GM18511 (cell line): ENCODE measurements at regions not wholly inside any gene's neighbourhood (a gene's known extent, or its start where the extent isn't known, plus 50 kb on each side); places are given as distances from the start of the nearest gene placed in this dataset.

ENCODE experiments used
- ATAC-seq: cut with Tn5 transposase; IDR thresholded peaks from one replicate; pipeline ENCODE4 v1.9.1; 2021; ENCODE audit warnings: mild to moderate bottlenecking, moderate library complexity; ENCODE audit not compliant: unreplicated experiment

DNA sequence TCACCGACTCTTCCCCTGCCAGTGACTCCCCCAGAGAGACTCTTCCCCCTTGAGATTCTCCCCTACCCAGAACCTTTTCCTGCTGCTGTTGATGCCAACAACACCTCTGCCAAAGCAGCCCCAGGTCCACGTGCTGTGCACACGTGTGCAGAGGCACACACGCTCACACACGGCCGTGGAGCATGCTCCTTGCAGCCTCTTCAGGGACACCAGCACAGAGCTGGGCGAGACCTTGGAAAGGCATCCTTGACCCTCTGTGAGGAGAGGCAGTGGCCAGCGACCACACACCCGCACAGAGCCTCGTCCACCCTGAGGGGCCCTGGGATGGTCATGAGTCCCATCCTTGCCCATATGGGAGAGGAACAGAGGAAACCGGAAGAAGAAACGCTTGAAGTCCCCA, 181.9 kb downstream of the RBFOX3 start:
- no peak for ATAC-seq

DNA sequence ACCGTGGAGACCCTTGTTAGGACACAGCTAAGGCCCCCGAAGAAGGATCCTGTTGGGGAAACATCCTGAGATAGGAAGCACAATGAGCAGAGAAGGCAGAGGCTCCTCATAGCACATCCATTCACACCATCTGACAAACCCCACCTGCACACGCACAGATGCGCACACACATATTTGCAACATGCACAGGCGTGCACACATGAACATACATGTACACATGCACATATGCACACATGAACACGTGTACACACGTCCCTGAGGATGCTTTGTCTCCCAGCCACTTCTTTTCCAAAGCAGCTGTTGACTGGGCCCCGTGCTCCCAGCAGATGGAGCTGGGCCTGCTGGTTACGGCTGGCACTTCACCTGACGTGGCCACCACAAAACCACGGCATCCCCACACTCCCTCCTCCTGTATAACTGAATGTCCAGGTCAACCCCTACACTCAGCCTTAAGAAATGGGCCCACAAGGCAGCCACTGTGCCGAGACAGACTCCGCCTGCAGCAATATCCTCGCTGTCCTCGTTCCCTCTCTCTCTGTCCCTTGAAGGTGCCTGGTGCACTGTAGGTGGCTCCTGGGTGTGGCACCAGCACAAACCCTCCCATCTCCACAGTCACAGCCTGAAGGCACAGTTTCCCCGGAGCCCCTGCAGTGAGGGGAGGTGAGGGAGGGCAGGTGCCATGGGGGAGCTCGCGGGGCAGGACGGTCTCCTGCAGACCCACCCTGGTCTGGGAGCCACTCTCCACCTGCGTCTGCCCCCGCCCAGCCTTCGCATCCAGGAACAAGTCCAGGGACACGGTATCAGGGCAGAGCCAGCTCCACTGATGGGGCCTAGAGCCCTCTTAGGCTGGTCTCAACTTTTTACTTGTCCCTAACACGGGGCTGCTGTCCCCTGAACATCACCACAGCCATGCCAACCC, 183.0 kb downstream of the RBFOX3 start:
- ATAC-seq, result no peak

DNA sequence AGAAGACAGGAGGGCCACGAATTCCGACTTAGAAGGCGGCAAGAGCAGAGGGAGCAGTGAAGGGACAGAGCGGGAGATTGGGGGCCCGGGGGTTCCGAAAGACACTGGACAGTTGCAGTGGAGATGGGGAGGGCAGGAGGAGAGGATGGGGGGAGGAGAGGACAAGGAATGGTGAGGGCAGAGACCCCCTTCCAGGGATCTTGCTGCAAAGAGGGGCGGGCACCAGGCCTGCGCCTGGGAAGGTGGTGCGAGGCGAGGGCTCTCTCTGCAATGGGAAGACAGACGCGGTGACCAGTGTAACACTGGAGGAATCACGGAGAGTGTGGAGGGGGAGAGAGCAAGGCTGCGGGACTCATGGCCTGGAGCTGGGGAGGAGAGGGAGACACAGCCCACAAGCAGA, 185.2 kb downstream of the RBFOX3 start:
- no peak for ATAC-seq

DNA sequence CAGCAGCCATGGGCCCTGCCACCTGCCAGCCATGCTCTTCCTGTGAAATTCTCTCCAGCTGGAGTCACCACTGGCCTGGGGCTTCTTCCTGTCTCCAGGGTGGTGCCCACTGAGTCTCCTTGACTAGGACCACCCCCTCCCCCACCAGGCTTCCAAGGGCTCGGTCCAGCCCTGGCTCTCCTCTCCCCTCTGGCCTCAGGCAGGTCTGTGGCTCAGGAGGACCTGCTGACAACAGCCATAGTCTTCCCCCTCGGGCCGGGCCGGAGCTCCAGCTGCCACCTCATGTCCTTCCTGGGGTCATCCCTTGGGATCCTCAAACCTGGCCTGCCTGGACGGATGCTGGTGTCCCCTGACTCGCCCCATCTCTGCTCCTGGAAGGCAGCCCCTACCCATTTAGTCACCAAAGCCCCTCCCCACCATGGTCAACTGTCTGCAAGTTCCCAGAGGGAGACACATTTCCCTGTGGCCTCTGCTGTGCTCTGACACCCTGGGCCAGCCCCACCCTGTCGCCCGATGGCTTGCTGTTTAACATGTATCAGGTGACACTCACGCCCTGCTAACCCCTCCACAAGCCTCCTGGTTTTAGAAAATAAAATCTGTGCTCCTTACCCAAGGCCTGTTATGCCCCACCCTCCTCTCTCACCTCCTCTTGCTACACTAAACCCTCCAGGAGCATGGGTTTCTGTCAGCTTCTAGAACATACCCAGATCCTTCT, 186.2 kb downstream of the RBFOX3 start:
- ATAC-seq, result no peak

DNA sequence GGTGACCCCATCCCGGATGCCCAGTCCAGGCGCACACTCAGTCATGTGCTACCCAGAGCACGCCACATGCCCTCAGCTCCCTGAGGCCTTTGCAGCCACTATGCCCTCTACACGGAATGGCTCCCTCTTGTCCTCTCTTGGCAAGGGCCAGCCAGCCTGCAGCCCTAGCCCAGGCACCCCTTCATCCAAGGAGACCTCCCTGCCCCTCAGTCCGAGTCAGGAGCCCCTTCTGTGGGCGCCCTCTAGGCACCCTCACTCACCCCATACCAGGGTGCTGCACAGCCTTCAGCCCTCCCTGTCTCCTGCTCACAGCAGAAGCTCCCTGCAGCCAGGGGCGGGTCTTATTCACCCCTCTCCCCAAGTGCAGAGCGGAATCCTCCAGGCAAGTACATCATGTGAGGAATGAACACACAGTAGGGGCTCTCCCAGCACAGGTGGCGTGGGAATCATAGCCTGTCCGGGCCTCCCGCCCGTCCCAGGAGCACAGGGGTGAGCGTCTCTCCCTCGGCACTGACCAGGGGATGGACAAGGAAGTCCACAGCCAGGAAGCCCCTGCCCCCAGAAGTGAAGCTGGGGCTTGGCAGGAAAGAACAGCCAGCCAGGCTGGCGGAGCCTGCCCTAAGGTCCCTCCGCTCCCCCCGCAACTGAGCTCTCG, 186.9 kb downstream of the RBFOX3 start:
- ATAC-seq, result no peak

GRCh38 chr17:79422236-79422635, 188.6 kb downstream of the RBFOX3 start:
- no peak for ATAC-seq

DNA sequence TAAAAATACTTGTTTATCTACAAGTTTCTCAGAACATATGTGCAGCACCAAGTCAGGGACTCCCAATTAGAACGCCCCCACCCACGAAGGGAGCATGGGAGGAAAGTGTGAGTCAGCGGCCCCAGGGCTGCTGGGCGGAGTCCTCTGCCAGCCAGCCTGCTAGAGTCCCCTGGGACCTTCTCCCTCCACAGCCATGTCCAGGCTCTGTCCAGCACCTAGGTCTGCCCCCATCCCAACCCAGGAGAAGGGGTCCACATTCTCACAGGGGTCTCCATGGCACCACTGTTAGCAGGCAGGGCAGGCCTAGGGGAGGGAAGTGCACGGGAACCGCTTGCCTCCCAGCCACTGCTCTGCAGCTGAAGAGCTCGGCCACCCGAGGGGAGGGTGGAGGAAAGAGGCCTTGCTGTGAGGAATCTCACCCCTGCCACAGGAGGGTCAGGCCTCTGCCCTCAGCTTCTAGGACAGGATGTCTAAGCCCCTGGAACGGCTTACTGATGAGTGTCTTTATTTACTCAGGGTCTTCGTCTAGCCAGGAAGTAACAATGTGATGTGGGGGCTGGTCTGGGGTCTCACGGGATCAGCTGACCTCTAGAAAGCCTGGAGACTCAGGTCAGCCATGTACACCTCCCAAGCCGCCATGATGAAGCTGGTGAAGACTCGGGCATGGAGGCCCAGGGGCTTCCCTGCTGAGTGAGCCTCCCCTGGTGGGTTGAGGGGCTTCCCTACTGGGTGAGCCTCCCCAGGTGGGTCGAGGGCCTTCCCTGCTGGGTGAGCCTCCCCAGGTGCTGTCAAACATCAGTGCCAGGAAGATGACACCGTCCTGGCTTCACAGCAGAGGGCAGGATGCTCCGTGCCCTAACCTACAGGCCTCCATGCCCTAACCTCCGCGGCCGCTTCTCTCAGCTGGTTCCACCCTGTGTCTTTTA, 190.3 kb downstream of the RBFOX3 start:
- no peak for ATAC-seq

GRCh38 chr17:79417476-79417988, 193.3 kb downstream of the RBFOX3 start:
- no peak for ATAC-seq

GRCh38 chr17:79415909-79416308, 194.9 kb downstream of the RBFOX3 start:
- no peak for ATAC-seq

- no peak for ATAC-seq
Observed at GRCh38 chr17:79415365-79415764, 195.5 kb downstream of the RBFOX3 start.

GRCh38 chr17:79414793-79415211, 196.0 kb downstream of the RBFOX3 start:
- no peak for ATAC-seq

DNA sequence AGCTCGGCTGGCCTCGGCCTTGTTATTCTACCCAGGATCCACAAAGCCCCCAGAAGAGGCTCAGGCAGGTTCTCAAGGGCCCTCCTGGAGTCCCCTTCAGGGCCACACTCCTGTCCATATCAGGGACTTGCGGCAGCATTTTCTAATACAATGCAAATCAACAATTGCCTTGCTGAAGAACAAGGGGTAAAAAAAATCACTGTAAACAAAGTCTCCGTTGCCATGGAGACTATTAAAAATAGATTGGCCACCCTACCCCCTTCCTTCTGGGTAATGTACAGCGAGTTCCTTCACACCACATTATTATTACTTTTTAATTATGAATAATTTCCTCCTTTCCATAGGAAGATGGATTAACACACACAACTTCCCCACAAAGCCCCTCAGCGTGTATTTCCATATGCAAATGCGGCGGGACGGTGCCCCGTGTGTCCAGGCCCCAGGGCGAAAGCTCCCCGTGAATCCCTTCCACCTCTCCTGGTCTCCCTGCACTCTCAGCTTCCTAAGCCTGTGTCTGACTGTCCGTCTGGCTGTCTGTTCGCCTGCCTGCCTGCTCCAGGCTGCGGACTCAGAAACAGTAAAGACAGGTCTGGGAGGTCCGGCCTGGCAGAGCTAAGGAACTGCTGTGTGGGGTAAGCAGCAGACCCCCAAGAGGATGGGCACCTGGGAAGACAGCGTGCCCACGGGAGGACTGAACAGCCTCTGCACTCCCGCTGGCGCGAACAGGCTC, 196.6 kb downstream of the RBFOX3 start:
- ATAC-seq, result no peak

- no peak for ATAC-seq
Observed at GRCh38 chr17:79413611-79414010, 197.2 kb downstream of the RBFOX3 start.

DNA sequence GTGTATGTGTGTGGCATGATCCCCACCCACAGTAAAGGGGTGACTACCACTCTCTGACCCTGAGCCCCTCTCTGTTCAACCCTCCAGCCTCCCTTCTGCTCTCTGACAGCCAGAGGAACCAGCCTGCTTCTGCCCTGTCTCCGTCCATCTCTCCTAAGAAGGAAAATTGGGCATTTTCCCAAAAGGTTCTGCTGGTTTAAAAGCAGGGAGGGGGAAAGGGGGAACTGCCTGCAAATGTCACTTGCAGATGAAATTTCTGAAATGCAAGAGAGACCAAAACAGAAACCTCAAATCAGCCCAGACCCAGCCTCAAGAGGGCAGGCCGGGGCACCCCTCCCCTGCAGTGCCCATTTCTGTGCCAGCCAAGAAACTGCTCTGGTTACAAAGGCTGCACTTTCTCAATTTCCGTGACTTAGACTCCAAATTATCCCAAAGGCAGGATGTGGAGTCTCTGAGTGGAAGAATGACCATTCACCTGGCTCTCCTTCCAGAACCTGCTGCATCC, 197.9 kb downstream of the RBFOX3 start:
- ATAC-seq, result no peak

DNA sequence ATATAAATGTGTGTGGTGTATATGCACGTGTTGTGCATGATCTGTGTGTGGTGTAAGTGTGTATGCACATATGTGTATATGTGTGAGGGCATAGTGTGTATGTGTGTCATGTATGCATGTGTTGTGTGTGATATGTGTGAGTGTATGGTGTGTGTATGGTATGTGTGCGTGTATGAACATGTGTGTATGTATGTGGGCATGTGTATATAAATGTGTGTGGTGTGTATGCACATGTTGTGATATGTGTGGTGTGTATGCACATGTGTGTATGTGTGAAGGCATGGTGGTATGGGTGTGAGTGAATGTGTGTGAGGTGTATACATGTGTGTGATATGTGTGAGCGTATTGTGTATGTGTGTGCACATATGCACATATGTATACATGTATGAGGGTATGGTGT, 198.7 kb downstream of the RBFOX3 start:
- no peak for ATAC-seq

DNA sequence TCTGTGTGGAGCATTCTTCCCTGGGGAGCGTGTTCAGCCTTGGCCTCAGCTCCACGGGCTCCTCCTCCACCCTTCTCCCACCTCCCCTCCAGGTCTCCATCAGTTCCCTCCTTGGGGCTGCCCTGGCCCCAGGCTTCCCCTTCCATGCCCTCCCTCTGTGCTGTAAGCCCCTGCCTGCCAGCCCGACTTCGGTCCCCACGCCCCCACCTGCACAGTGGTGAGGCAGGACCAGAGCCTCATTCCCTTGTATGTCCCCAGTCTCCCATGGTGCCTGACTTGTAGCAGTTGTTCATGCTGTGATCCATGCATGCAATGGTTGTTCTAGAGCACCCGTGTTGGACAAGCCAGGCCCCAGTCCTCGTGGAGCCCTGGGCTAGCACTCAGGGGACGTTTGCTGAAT, 199.4 kb downstream of the RBFOX3 start:
- no peak for ATAC-seq

DNA sequence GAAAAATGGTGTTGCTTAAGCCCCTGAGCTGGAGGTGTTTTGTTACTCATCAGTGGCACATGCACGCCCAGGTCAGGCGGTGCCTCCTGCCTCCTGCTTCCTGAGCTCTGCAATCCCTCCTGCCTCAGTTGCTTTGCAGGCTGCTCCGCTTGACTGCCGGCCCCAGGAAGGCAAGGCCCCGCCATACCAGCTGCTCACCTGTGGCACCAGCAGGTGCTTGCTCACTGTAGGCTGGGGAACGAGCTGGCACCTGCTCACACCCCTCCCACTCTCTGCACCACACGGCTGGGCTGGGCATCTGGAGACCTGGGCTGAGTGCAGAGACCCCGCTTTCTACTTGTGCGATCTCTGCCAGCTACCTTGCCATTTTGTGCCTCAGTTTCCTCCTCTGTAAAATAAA, 200.2 kb downstream of the RBFOX3 start:
- ATAC-seq, result no peak

DNA sequence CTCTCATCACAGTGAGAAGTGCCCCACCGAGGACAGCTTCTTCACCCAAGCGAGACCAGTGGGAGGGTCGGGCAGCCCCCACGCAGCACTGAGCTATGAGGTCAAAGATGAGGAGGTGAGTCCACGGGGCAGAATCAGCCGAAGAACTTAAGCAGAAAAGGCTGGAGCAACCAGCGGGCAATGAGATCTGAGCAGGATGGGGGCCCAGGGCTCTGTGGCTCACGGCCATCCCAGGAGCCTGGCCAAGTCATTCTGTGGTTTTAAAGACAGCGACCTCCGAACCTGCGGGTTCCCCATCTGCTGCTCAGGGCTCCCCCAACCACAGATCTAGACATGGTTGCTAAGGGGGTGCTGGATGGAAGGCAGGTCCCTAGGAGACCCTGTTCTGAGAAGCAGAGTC, 202.6 kb downstream of the RBFOX3 start:
- no peak for ATAC-seq

GRCh38 chr17:79407385-79407784, 203.5 kb downstream of the RBFOX3 start:
- ATAC-seq, result no peak

GRCh38 chr17:79406316-79406715, 204.5 kb downstream of the RBFOX3 start:
- ATAC-seq, result no peak
